ENCODE measurements at regions not wholly inside any gene's neighbourhood (a gene's known extent, or its start where the extent isn't known, plus 50 kb on each side); places are given as distances from the start of the nearest gene placed in this dataset.

DNA sequence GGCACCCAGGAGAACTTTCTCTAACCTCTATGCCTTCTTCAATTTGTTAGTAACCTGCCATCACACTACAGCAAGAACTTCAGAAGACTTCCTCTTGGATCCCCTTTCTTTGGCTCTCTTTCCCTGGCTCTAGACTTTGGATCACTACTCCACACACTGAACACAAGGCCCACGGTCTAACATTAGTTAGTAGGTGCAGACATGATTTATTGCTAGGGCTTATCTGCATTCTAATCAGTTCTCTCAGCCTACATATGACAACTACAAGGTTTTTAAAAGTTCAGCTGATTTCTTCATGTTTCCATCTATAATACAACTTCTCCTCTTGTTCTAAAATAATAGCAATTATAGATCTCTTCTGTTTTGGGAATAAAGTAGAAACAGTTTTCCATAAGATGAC lies 209.1 kb upstream of the ANXA10 start:
- no peaks in the 10 kb centered on the region for H3K4me1 Mint-ChIP-seq
- peaks cover 2% of the 10 kb centered on the region for H3K9me3 Mint-ChIP-seq
- TF ChIP-seq CTCF (IDR thresholded peaks at IDR 0.05), result no peak
- no peak for TF ChIP-seq EZH2 (IDR thresholded peaks at IDR 0.05)
- no peak for TF ChIP-seq EZH2phosphoT487 (IDR thresholded peaks at IDR 0.05)

DNA sequence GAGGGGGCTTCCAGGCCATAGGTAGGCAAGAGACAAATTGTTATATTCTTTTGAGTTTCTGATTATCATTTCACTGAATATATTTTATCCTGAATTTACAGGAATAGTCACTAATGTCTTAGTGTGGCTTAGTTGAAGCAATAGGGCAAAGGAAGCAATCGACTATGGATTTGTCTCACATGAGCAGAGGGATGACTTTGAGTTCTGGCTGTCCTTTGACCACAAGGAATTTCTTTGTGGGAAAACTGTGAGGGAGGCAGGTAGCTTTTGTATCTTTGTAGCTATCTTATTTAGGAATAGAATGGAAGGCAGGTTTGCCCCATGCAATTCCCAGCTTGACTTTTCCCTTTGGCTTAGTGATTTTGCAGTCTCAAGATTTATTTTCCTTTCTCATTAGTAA lies 207.3 kb upstream of the ANXA10 start:
- no peaks in the 10 kb centered on the region for H4K20me1 ChIP-seq (ENCODE audit: low read depth)
- no peaks in the 10 kb centered on the region for H3K79me2 ChIP-seq (ENCODE audit: low read depth)
- H2AFZ ChIP-seq (replicated peaks), result no peak overlapping the region
- H3K4me3 ChIP-seq, result no peak overlapping the region
- no peaks in the 10 kb centered on the region for H3K27me3 ChIP-seq
- Mint-ChIP-seq H3K9me3 (peaks cover 2% of the 10 kb centered on the region), H3K4me1 (no peaks in the 10 kb centered on the region), H3K36me3 (no peaks in the 10 kb centered on the region), H3K27me3 (ENCODE audit: insufficient read depth, low read depth) (peaks cover under 1% of the 10 kb centered on the region), H3K27ac (no peak overlapping the region), H3K4me3 (no peak overlapping the region)
- no peak overlapping the region for H3K27ac ChIP-seq
- peaks cover 23% of the 10 kb centered on the region for H3K4me1 ChIP-seq
- TF ChIP-seq EZH2 (IDR thresholded peaks at IDR 0.05), result no peak
- no peak for TF ChIP-seq CTCF (IDR thresholded peaks at IDR 0.05)
- no peak for TF ChIP-seq EZH2phosphoT487 (IDR thresholded peaks at IDR 0.05)
- H3K36me3 ChIP-seq, result no peaks in the 10 kb centered on the region
- H3F3A ChIP-seq (ENCODE audit: low read depth), result no peaks in the 10 kb centered on the region
- H3K4me2 ChIP-seq, result no peak overlapping the region
- H3K9me3 ChIP-seq (ENCODE audit: low read depth), result no peaks in the 10 kb centered on the region
- H3K9ac ChIP-seq, result no peak overlapping the region
- DNase-seq (ENCODE audit: low spot score), result peak; percentile 29

More for the DNA sequence above, 209.1 kb upstream of the ANXA10 start:
- DNase-seq (ENCODE audit: low spot score), result no peak
- Histone ChIP-seq H3K27ac (no peak overlapping the region), H3K9me3 (ENCODE audit: low read depth) (no peaks in the 10 kb centered on the region), H3K27me3 (no peaks in the 10 kb centered on the region), H3K4me1 (peaks cover 23% of the 10 kb centered on the region), H3K79me2 (ENCODE audit: low read depth) (no peaks in the 10 kb centered on the region), H4K20me1 (ENCODE audit: low read depth) (no peaks in the 10 kb centered on the region), H3F3A (ENCODE audit: low read depth) (no peaks in the 10 kb centered on the region), H3K9ac (no peak overlapping the region), H3K36me3 (no peaks in the 10 kb centered on the region), H3K4me2 (no peak overlapping the region), H2AFZ (replicated peaks) (peak overlapping the region; percentile 31), H3K4me3 (no peak overlapping the region)
- Mint-ChIP-seq H3K27ac (no peak overlapping the region), H3K27me3 (ENCODE audit: insufficient read depth, low read depth) (peaks cover 2% of the 10 kb centered on the region), H3K4me3 (no peak overlapping the region), H3K36me3 (no peaks in the 10 kb centered on the region)

DNA sequence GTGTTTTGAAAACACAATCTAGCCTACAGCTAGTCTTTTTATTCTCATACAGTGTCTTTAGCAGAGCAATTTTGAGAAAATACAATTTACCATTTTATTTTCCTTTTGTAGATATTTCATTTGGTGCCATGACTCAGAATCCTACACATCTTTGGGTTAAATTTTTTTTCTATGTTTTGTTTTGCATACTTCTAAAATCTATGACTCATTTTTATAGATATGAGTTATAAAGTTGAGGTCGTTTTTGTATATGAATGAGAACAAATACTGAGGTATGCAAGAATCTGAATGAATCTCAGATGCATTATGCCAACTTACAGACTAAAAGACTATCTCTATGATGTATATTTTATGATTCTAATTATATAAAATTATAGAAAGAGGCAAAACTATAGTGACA lies 206.5 kb upstream of the ANXA10 start:
- no peak overlapping the region for H3K27ac ChIP-seq
- H3K4me3 ChIP-seq, result no peak overlapping the region
- no peaks in the 10 kb centered on the region for H3K36me3 ChIP-seq
- H3K27me3 ChIP-seq, result no peaks in the 10 kb centered on the region
- H3K27me3 Mint-ChIP-seq (ENCODE audit: insufficient read depth, low read depth), result no peaks in the 10 kb centered on the region
- no peaks in the 10 kb centered on the region for H3K36me3 Mint-ChIP-seq
- H4K20me1 ChIP-seq (ENCODE audit: low read depth), result no peaks in the 10 kb centered on the region
- H3K9me3 ChIP-seq (ENCODE audit: low read depth), result no peaks in the 10 kb centered on the region
- H3K4me3 Mint-ChIP-seq, result no peak overlapping the region
- no peak overlapping the region for H3K27ac Mint-ChIP-seq
- H2AFZ ChIP-seq (replicated peaks), result no peak overlapping the region
- peaks cover 2% of the 10 kb centered on the region for H3K9me3 Mint-ChIP-seq
- DNase-seq (ENCODE audit: low spot score), result no peak
- H3K4me1 Mint-ChIP-seq, result no peaks in the 10 kb centered on the region
- no peak for TF ChIP-seq CTCF (IDR thresholded peaks at IDR 0.05)
- no peak for TF ChIP-seq EZH2phosphoT487 (IDR thresholded peaks at IDR 0.05)
- no peak for TF ChIP-seq EZH2 (IDR thresholded peaks at IDR 0.05)
- H3K4me2 ChIP-seq, result no peak overlapping the region
- no peaks in the 10 kb centered on the region for H3F3A ChIP-seq (ENCODE audit: low read depth)
- no peak overlapping the region for H3K9ac ChIP-seq
- peaks cover 23% of the 10 kb centered on the region for H3K4me1 ChIP-seq
- no peaks in the 10 kb centered on the region for H3K79me2 ChIP-seq (ENCODE audit: low read depth)

Data from neural progenitor cell (in vitro differentiated cells).